ENCODE measurements at regions not wholly inside any gene's neighbourhood (a gene's known extent, or its start where the extent isn't known, plus 50 kb on each side); places are given as distances from the start of the nearest gene placed in this dataset.

- no peak for DNase-seq
Observed at GRCh38 chr5:2222246-2222992, 339.7 kb upstream of the IRX4 start.

- DNase-seq: no peak
Observed at GRCh38 chr5:2221450-2221849, 338.7 kb upstream of the IRX4 start.

GRCh38 chr5:2220741-2221140 lies 338.0 kb upstream of the IRX4 start:
- DNase-seq: no peak

DNA sequence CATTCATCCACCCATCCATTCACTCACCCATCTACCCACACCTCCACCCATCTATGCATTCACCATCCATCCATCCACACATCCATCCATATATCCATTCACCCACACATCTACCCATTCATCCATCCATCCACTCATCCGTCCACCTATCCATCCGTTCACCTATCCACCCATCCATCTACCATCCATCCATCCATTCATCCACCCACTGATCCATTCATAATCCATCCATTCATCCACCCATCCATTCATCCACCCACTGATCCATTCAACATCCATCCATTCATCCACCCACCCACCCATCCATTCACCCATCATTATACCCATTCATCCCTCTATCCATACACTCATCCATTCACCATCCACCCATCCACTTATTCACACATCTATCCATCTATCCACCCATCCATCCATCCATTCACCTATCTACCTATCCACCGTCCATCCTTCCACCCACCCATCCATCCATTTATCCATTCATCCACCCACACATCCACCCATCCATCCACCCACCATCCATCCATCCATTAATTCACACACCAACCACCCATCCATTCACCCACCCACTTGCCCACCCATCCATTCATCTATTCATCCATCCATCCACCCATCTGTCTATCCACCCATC lies 336.5 kb upstream of the IRX4 start:
- no peak for DNase-seq

GRCh38 chr5:2217219-2217618 lies 334.5 kb upstream of the IRX4 start:
- no peak for DNase-seq

DNA sequence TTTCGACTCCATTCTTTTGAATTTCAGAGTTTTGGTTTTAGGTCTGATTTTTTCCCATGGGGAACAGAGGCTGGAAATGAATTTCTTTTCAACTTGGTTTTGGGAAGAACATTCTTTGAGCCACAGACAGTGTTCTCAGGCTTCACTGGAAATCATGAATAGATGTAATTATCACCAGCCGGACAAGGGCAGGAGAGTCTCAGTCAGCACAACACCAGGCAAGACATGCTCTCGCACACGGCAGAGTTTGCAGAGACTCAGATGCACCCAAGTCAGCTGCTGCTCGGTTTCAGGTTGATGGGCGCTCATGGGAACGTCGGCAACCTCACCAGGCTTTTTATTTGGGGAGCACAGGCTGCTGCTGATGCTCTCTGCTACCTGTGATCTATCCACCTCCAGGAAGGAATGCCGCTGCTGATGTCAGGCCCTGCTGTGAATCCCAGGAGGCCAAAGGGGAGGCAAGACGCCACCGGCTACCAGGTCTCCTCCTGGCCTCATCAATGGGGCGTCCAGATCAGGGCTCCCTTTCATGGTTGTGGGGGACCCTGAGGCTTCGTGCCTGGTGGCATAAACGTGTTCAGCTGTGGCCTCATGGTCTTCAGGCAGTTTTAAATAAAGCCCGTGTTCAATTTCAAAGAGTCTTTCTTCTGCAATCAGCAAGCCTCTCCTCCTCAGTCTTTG lies 332.3 kb upstream of the IRX4 start:
- DNase-seq: no peak

GRCh38 chr5:2213121-2213730 lies 330.5 kb upstream of the IRX4 start:
- no peak for DNase-seq

GRCh38 chr5:2212481-2212880 lies 329.8 kb upstream of the IRX4 start:
- no peak for DNase-seq

GRCh38 chr5:2208239-2208544 lies 325.5 kb upstream of the IRX4 start:
- DNase-seq: no peak

- no peak for DNase-seq
Observed at GRCh38 chr5:2207416-2208238, 324.9 kb upstream of the IRX4 start.

DNA sequence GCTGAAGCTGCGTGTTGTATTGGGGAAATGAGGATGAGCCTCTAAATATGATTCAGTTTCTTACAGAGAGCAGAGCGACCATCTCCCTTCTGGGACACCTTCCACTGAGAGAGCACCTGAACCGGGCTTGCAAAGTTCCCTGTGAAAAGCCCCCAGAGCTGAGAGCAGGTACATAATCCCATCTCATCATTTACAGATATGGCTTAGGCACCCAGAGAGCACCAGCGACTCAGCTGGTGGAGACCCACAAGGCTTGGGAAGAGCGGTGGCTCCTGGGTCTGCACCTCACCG lies 324.3 kb upstream of the IRX4 start:
- no peak for DNase-seq

- DNase-seq: no peak
Observed at GRCh38 chr5:2206293-2207108, 323.8 kb upstream of the IRX4 start.

DNA sequence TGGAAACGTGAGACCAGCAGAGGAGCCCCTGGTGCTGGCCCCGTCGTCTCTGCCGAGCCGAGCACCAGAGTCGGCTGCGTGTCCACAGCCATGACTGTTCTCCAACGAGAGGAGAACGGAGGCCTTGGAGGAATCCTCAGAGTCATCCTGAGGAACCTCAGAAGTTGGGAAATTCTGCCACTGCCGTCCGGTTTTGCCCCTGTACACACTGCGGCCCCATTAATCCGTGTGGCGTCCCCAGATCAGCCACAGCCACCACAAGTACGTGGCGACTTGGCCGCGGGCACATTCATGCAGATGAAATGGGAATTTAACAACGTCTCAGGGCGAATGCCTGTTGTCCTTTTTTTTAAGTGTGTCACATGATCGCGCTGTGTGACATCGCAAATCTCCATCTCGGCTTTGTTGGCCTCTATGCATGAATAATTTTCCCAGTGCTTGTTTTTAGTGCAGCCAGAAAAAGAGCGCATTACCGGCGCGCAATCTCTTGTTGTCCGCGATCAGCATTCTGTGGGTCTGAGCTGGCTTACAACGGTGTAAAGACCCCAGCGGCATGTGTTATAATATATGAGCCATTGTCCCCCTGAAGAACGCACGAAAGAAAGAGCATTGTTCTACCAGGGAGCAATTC lies 323.0 kb upstream of the IRX4 start:
- DNase-seq: no peak

GRCh38 chr5:2205185-2205585 lies 322.5 kb upstream of the IRX4 start:
- DNase-seq: no peak

GRCh38 chr5:2204366-2205184 lies 321.9 kb upstream of the IRX4 start:
- no peak for DNase-seq

DNA sequence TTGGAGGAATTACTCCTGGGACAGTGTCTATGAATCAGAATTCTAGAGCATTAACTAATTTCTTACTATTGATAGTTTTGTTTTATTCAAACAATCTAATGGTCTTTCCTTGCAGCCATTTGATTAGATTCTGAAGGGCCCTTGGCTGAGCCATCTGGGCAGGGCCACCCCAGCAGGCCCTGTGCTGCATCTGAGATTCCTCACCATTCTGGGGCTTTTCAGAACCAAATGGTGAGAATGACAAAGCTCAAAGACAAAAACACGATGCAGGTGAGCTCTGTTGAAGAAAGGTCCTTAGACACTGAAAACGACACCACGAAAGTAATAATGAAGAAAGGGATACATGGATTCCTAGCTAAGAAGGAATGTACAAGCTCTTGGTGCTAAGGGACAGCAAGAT lies 321.0 kb upstream of the IRX4 start:
- no peak for DNase-seq

DNA sequence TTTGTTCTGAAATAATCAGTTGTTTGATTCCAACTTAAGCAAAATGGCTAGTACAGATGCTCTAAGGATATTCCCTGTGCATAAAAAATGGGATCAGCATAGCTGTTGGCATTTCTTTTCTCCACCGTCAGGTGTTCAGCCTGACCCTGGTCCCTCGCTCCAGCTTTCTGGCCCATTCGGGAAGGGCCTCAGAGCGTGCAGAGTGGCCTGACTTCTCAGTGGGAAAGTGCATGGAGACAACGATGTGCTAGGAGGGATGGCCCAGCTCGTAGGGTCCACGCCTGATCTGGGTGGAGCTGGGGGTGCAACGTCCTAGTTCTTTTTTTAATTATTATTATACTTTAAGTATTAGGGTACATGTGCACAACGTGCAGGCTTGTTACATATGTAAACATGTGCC lies 319.1 kb upstream of the IRX4 start:
- DNase-seq: no peak

- DNase-seq: no peak
Observed at GRCh38 chr5:2201421-2201820, 318.7 kb upstream of the IRX4 start.

GRCh38 chr5:2201011-2201410 lies 318.3 kb upstream of the IRX4 start:
- no peak for DNase-seq

GRCh38 chr5:2200261-2200950 lies 317.7 kb upstream of the IRX4 start:
- DNase-seq: no peak

Measured in CD4-positive, alpha-beta T cell treated with Interleukin-17A for 4 hours (primary cell).